ENCODE measurements at regions not wholly inside any gene's neighbourhood (a gene's known extent, or its start where the extent isn't known, plus 50 kb on each side); places are given as distances from the start of the nearest gene placed in this dataset.

GRCh38 chr2:88281302-88282217 lies 111.4 kb downstream of the THNSL2 start:
- peak; percentile 63 to 80 (median 76) for DNase-seq

- DNase-seq: no peak
These were observed 99.7 kb downstream of the THNSL2 start for GRCh38 chr2:88269836-88270235.

- peak; percentile 88 to 96 (median 95) for DNase-seq
These were observed 95.5 kb downstream of the THNSL2 start for GRCh38 chr2:88265352-88266303.

- DNase-seq: no peak
These were observed 93.7 kb downstream of the THNSL2 start for GRCh38 chr2:88263861-88264260.

GRCh38 chr2:88261725-88262124 lies 91.6 kb downstream of the THNSL2 start:
- no peak for DNase-seq

GRCh38 chr2:88258208-88258607 lies 88.1 kb downstream of the THNSL2 start:
- no peak for DNase-seq

GRCh38 chr2:88254437-88255091 lies 84.4 kb downstream of the THNSL2 start:
- DNase-seq: peak in 1 of 3 donors; percentile 38

GRCh38 chr2:88253997-88254396 lies 83.9 kb downstream of the THNSL2 start:
- DNase-seq: no peak

- no peak for DNase-seq
These were observed 83.2 kb downstream of the THNSL2 start for GRCh38 chr2:88253375-88253774.

GRCh38 chr2:88252646-88253045 lies 82.5 kb downstream of the THNSL2 start:
- no peak for DNase-seq

GRCh38 chr2:88252111-88252510 lies 82.0 kb downstream of the THNSL2 start:
- no peak for DNase-seq

- no peak for DNase-seq
These were observed 80.3 kb downstream of the THNSL2 start for GRCh38 chr2:88250404-88250803.

- DNase-seq: peak in 1 of 3 donors; percentile 39
These were observed 78.2 kb downstream of the THNSL2 start for GRCh38 chr2:88248280-88248828.

- DNase-seq: no peak
These were observed 77.4 kb downstream of the THNSL2 start for GRCh38 chr2:88247531-88247930.

- no peak for DNase-seq
These were observed 75.0 kb downstream of the THNSL2 start for GRCh38 chr2:88245109-88245508.

GRCh38 chr2:88239781-88240180 lies 69.6 kb downstream of the THNSL2 start:
- DNase-seq: no peak

- no peak for DNase-seq
These were observed 66.5 kb downstream of the THNSL2 start for GRCh38 chr2:88236666-88237065.

Data from suppressor macrophage treated with lipopolysaccharide for 1 hour (primary cell).